ENCODE measurements at regions not wholly inside any gene's neighbourhood (a gene's known extent, or its start where the extent isn't known, plus 50 kb on each side); places are given as distances from the start of the nearest gene placed in this dataset.
"Not testable (repeated sequence)": the region's sequence is repeated elsewhere in the genome, so short reads cannot be mapped to it uniquely, and the experiment has no call there.

DNA sequence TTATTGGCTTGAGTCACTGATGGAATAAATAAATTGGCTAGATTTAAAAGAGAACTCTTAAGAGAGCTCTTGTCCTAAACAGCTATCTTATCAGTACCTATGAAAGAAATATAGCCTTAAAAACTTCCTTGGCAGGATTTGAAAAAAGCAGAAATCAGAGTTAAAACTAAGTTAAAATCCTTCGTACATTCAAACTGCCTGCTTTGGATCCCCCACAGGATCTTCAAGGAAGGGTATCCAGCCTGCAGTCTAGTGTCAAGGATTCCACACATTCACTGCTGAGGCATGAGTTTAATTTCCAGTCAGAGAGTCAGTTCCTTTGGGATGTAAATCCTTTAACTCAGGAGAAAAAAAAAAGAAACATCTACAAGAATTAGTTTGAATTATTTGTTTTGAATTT is 242.9 kb upstream of the UBASH3B start:
- peaks cover 7% of the 10 kb centered on the region for H3K9me3 Mint-ChIP-seq
- no peak overlapping the region for H3K4me3 Mint-ChIP-seq
- H3K27ac Mint-ChIP-seq = no peak overlapping the region
- no peak for DNase-seq
- CTCF ChIA-PET = no interaction called here
- H3K27me3 Mint-ChIP-seq = peaks cover 3% of the 10 kb centered on the region
- ATAC-seq (ENCODE audit: low read depth) = no peak
- intact Hi-C loops (cut with micrococcal nuclease) = no loop called here
- POLR2A ChIA-PET = no interaction called here
- TF ChIP-seq CTCF (IDR thresholded peaks at IDR 0.05) = no peak
- no peaks in the 10 kb centered on the region for H3K36me3 Mint-ChIP-seq (ENCODE audit: low read depth)
- no peaks in the 10 kb centered on the region for H3K4me1 Mint-ChIP-seq

DNA sequence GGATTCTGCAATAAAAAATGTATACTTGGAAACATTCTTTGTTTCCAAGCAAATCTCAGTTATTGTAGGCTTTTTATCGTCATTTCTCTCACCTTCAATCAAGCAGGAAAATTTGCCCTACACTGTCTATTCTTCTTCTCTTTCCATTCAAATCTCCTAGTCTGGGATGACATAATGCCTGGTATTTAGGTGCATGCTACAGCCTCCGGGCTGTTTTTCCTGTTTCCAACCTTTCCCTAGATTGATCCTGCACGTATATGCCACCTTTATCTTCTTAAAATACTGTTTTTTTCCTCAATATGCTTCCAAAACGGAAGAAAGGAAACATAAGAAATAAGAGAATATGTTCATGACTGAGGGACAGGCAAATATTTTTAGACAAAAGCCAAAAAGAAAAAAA is 249.1 kb upstream of the UBASH3B start:
- intact Hi-C loops (cut with micrococcal nuclease) = no loop called here
- CTCF ChIA-PET = no interaction called here

GRCh38 chr11:122405547-122406341 is 249.8 kb upstream of the UBASH3B start:
- no peak for TF ChIP-seq CTCF (IDR thresholded peaks at IDR 0.05)
- DNase-seq = no peak
- no peak for ATAC-seq (ENCODE audit: low read depth)
- Mint-ChIP-seq H3K36me3 (ENCODE audit: low read depth) (no peaks in the 10 kb centered on the region), H3K4me3 (no peak overlapping the region), H3K9me3 (no peaks in the 10 kb centered on the region), H3K27ac (no peak overlapping the region), H3K27me3 (peaks cover 11% of the 10 kb centered on the region), H3K4me1 (no peaks in the 10 kb centered on the region)
- CTCF ChIA-PET = no interaction called here
- intact Hi-C loops (cut with micrococcal nuclease) = no loop called here
- POLR2A ChIA-PET = no interaction called here

More for the DNA sequence above, 249.1 kb upstream of the UBASH3B start:
- H3K27ac Mint-ChIP-seq = no peak overlapping the region
- H3K4me3 Mint-ChIP-seq = no peak overlapping the region
- DNase-seq (no peak), ATAC-seq (ENCODE audit: low read depth) (no peak)
- TF ChIP-seq CTCF (IDR thresholded peaks at IDR 0.05) = no peak
- POLR2A ChIA-PET = no interaction called here
- H3K27me3 Mint-ChIP-seq = peaks cover 11% of the 10 kb centered on the region
- H3K9me3 Mint-ChIP-seq = no peaks in the 10 kb centered on the region
- H3K36me3 Mint-ChIP-seq (ENCODE audit: low read depth) = no peaks in the 10 kb centered on the region
- H3K4me1 Mint-ChIP-seq = no peaks in the 10 kb centered on the region

DNA sequence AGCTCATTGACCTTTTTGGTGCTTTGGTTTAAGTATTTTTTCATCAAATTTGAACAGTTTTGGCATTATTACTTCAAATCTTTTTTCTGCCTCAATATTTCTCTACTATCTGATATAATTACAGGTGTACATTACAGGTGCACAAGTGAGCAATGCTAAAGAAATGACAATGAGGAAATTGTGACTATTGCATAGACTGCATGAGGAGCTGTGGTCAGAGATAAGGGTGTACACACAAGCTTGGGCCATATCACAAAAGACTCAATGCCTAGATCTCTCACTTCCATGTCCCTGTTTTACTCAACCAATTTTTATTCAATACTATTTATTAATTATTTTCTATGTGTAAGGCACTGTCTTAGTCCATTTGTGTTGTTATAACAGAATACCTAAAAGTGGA is 251.0 kb upstream of the UBASH3B start:
- Mint-ChIP-seq H3K27ac (no peak overlapping the region), H3K4me1 (no peaks in the 10 kb centered on the region), H3K9me3 (no peaks in the 10 kb centered on the region), H3K27me3 (peaks cover 11% of the 10 kb centered on the region), H3K4me3 (no peak overlapping the region), H3K36me3 (ENCODE audit: low read depth) (no peaks in the 10 kb centered on the region)
- no peak for ATAC-seq (ENCODE audit: low read depth)
- intact Hi-C loops (cut with micrococcal nuclease) = no loop called here
- TF ChIP-seq CTCF (IDR thresholded peaks at IDR 0.05) = no peak
- DNase-seq = no peak
- ChIA-PET POLR2A (no interaction called here), CTCF (no interaction called here)

DNA sequence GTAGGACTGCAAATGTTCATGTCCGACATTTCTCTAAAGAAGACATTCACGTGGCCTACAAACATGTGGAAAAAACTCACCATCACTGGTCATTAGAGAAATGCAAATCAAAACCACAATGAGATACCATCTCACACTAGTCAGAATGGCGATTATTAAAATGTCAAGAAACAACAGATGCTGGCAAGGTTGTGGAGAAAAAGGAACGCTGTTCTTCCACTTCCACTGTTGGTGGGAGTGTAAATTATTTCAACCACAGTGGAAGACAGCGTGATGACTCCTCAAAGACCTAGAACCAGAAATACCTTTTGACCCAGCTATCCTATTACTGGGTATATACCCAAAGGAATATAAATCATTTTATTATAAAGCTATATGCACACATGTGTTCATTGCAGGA is 253.9 kb upstream of the UBASH3B start:
- H3K4me3 Mint-ChIP-seq; DNase-seq; H3K27ac Mint-ChIP-seq; ATAC-seq (ENCODE audit: low read depth); H3K27me3 Mint-ChIP-seq; H3K4me1 Mint-ChIP-seq; POLR2A ChIA-PET; CTCF ChIA-PET; H3K9me3 Mint-ChIP-seq; H3K36me3 Mint-ChIP-seq (ENCODE audit: low read depth); intact Hi-C loops (cut with micrococcal nuclease): not testable (repeated sequence)

GRCh38 chr11:122399375-122399774 is 256.1 kb upstream of the UBASH3B start:
- POLR2A ChIA-PET = no interaction called here
- H3K4me3 Mint-ChIP-seq = no peak overlapping the region
- H3K27ac Mint-ChIP-seq = no peak overlapping the region

More at GRCh38 chr11:122399375-122399774, 256.1 kb upstream of the UBASH3B start:
- no peaks in the 10 kb centered on the region for H3K27me3 Mint-ChIP-seq
- CTCF ChIA-PET = no interaction called here
- H3K36me3 Mint-ChIP-seq (ENCODE audit: low read depth) = no peaks in the 10 kb centered on the region
- no peak for TF ChIP-seq CTCF (IDR thresholded peaks at IDR 0.05)
- DNase-seq (no peak), ATAC-seq (ENCODE audit: low read depth) (no peak)
- intact Hi-C loops (cut with micrococcal nuclease) = no loop called here
- no peaks in the 10 kb centered on the region for H3K9me3 Mint-ChIP-seq
- H3K4me1 Mint-ChIP-seq = no peaks in the 10 kb centered on the region

Measured in activated B cell treated with CpG ODN at 0.5 μM for 24 hours (primary cell).